Endothelial cell of umbilical vein (primary cell): ENCODE measurements at regions not wholly inside any gene's neighbourhood (a gene's known extent, or its start where the extent isn't known, plus 50 kb on each side); places are given as distances from the start of the nearest gene placed in this dataset.

Experiments used
- BruUV-seq: library from RNA; stranded (reverse); fragments of 400-500 nt; replicated peaks from 2 replicates; lab custom pipeline; 2021; lab: Mats Ljungman, UMichigan
- CTCF ChIA-PET: fragments of 300-600, 350-600 bp; sonication (Branson Sonifier 250); formaldehyde crosslinking; loops from one replicate; lab custom pipeline; 2021; ENCODE audit warnings: antibody characterized with exemption, inconsistent platforms; lab: Charles Lee
- POLR2A ChIA-PET: fragments of 300-600, 350-600 bp; sonication (Branson Sonifier 250); formaldehyde crosslinking; loops from one replicate; lab custom pipeline; 2021; ENCODE audit warnings: antibody characterized with exemption, inconsistent platforms; lab: Charles Lee
- DNase-seq: peaks from one replicate; pipeline ENCODE4 v3.0.0-alpha.2; 2011; ENCODE audit warnings: low read depth, low spot score
- FAIRE-seq: peaks from 2 replicates; lab custom pipeline; 2011; peaks lifted over from hg19 to GRCh38; lab: Jason Lieb, UNC
- H2AFZ ChIP-seq: 2 replicates; pipeline ENCODE4 v1.6.0; 2012; ENCODE audit warnings: low read depth, low read length, control low read depth, inconsistent platforms
- H3K27ac ChIP-seq: 2 replicates; pipeline ENCODE4 v1.5.1; 2011; ENCODE audit warnings: low read depth, mild to moderate bottlenecking, control low read depth, low read length, moderate library complexity; ENCODE audit not compliant: insufficient read depth
- H3K27me3 ChIP-seq, 2 experiments: 2 replicates each; pipeline versions ENCODE4 v1.6.0 to v1.6.1; 2011; ENCODE audit warnings: low read length in 2 of 2, mixed read lengths in 1 of 2; ENCODE audit not compliant: control insufficient read depth in 2 of 2, insufficient read depth in 2 of 2
- H3K36me3 ChIP-seq, 2 experiments: 2 replicates in 1 of 2; 3 replicates in 1 of 2; pipeline ENCODE4 v1.5.1; 2011; ENCODE audit warnings: low read length in 2 of 2, mild to moderate bottlenecking in 1 of 2, moderate library complexity in 1 of 2; ENCODE audit not compliant: control insufficient read depth in 2 of 2, insufficient read depth in 2 of 2; ENCODE audit errors: extremely low read depth in 1 of 2
- H3K4me1 ChIP-seq: 3 replicates; pipeline ENCODE4 v1.5.1; 2011; ENCODE audit warnings: mild to moderate bottlenecking, low read length; ENCODE audit not compliant: control insufficient read depth, insufficient read depth; ENCODE audit errors: extremely low read depth
- H3K4me2 ChIP-seq: 2 replicates; pipeline ENCODE4 v1.6.1; 2011; ENCODE audit warnings: low read length, control low read depth, mixed read lengths; ENCODE audit not compliant: insufficient read depth
- H3K4me3 ChIP-seq, 3 experiments: fragments of 200-600 bp in 1 of 3; sonication (generic), shearing (Covaris generic) in 1 of 3; replicated peaks in 1 of 3; 2 replicates each; pipeline ENCODE4 v1.5.1; 2011 to 2016; ENCODE audit warnings: control low read depth in 3 of 3, low read length in 3 of 3, mild to moderate bottlenecking in 2 of 3, inconsistent platforms in 1 of 3, low read depth in 1 of 3, moderate library complexity in 1 of 3; ENCODE audit not compliant: insufficient read depth in 1 of 3
- H3K79me2 ChIP-seq: 2 replicates; pipeline ENCODE4 v1.6.0; 2012; ENCODE audit warnings: low read length, inconsistent platforms; ENCODE audit not compliant: control insufficient read depth, insufficient read depth
- H3K9ac ChIP-seq: replicated peaks from 2 replicates; pipeline ENCODE3; 2011; ENCODE audit warnings: low read length, control low read depth; ENCODE audit not compliant: insufficient read depth; ENCODE audit errors: extremely low read depth
- H3K9me1 ChIP-seq: replicated peaks from 3 replicates; pipeline ENCODE4 v1.6.0; 2011; ENCODE audit warnings: mild to moderate bottlenecking, low read length; ENCODE audit not compliant: control insufficient read depth, insufficient read depth; ENCODE audit errors: extremely low read depth
- H3K9me3 ChIP-seq: replicated peaks from 2 replicates; pipeline ENCODE4 v1.5.1; 2012; ENCODE audit warnings: low read length, inconsistent platforms; ENCODE audit not compliant: control insufficient read depth, insufficient read depth
- H4K20me1 ChIP-seq: replicated peaks from 2 replicates; pipeline ENCODE3; 2011; ENCODE audit warnings: mild to moderate bottlenecking, low read length; ENCODE audit not compliant: control insufficient read depth, insufficient read depth; ENCODE audit errors: extremely low read depth
- CTCF ChIP-seq, 2 donors: IDR thresholded peaks; 1 replicate in 1 of 2; 2 replicates in 1 of 2; pipeline ENCODE4 v1.5.1; 2011; ENCODE audit warnings: low read length in 2 of 2, mild to moderate bottlenecking in 2 of 2, moderate library complexity in 2 of 2, control low read depth in 1 of 2, inconsistent platforms in 1 of 2, low read depth in 1 of 2; ENCODE audit not compliant: insufficient read depth in 1 of 2; ENCODE audit errors: extremely low read depth in 1 of 2
- EZH2 ChIP-seq: IDR thresholded peaks from 2 replicates; pipeline ENCODE4 v1.6.1; 2012; ENCODE audit warnings: borderline replicate concordance, low read depth, mild to moderate bottlenecking, moderate library complexity, low read length, inconsistent platforms; ENCODE audit not compliant: severe bottlenecking
- FOS ChIP-seq: IDR thresholded peaks from 2 replicates; pipeline ENCODE4 v1.6.1; 2011; ENCODE audit warnings: mild to moderate bottlenecking, low read length, moderate library complexity, borderline replicate concordance; ENCODE audit not compliant: insufficient read depth
- GATA2 ChIP-seq: IDR thresholded peaks from 2 replicates; pipeline ENCODE4 v1.7.0; 2011; ENCODE audit warnings: low read depth, mild to moderate bottlenecking, moderate library complexity, mixed read lengths, low read length; ENCODE audit not compliant: insufficient read length, insufficient read depth
- JUN ChIP-seq: IDR thresholded peaks from 2 replicates; pipeline ENCODE4 v1.6.1; 2011; ENCODE audit warnings: borderline replicate concordance, low read depth; ENCODE audit not compliant: insufficient read length, insufficient read depth
- MAX ChIP-seq: IDR thresholded peaks from 2 replicates; pipeline ENCODE4 v1.6.1; 2011; ENCODE audit not compliant: insufficient read depth, insufficient read length
- MYC ChIP-seq: IDR thresholded peaks from one replicate; pipeline ENCODE4 v1.6.1; 2011; ENCODE audit warnings: mild to moderate bottlenecking, low read depth, low read length
- POLR2A ChIP-seq: IDR thresholded peaks from 2 replicates; pipeline ENCODE4 v1.6.1; 2012; ENCODE audit warnings: low read depth, mild to moderate bottlenecking, control low read depth, low read length
- POLR2AphosphoS5 ChIP-seq: IDR thresholded peaks from 2 replicates; pipeline ENCODE4 v1.6.1; 2012; ENCODE audit warnings: low read depth, mild to moderate bottlenecking, control low read depth, low read length, moderate library complexity; ENCODE audit not compliant: insufficient read depth
- dilution Hi-C: fragments of 300-500 bp; cut with MboI; formaldehyde crosslinking; loops from one replicate; pipeline ENCODE4 v1.15.0; 2019; ENCODE audit warnings: low sequenced_read_pairs; ENCODE audit not compliant: extremely low pct_ligation_motif_present
- intact Hi-C: fragments of 100-400 bp; cut with micrococcal nuclease; formaldehyde crosslinking; loops from one replicate; pipeline ENCODE4 v1.10.0; 2022

- POLR2A ChIA-PET: no interaction called here
- BruUV-seq: no TSS peak
- CTCF ChIA-PET: no interaction called here
Measured at GRCh38 chr11:23457641-23458040, 597.4 kb upstream of the CCDC179 start.

GRCh38 chr11:23471878-23472277 lies 611.6 kb upstream of the CCDC179 start:
- H3K4me2 ChIP-seq: no peak overlapping the region
- DNase-seq (no peak), FAIRE-seq (no peak)
- no peaks in the 10 kb centered on the region for H3K9me1 ChIP-seq
- no peak overlapping the region for H3K27ac ChIP-seq
- no peak for TF ChIP-seq POLR2AphosphoS5
- TF ChIP-seq FOS: no peak
- TF ChIP-seq POLR2A: no peak
- TF ChIP-seq MYC: no peak
- TF ChIP-seq EZH2: no peak
- no peak for TF ChIP-seq MAX
- TF ChIP-seq JUN: no peak
- no peak for TF ChIP-seq GATA2
- TF ChIP-seq CTCF (IDR thresholded peaks at IDR 0.05; ENCODE audit: extremely low read depth in 1 of 2, insufficient read depth in 1 of 2, low read depth in 1 of 2, low read length in 2 of 2): no peak
- no peaks in the 10 kb centered on the region for H3K9me3 ChIP-seq
- H3K4me3 ChIP-seq: no peak overlapping the region
- no TSS peak for BruUV-seq
- no peaks in the 10 kb centered on the region for H3K79me2 ChIP-seq
- no peaks in the 10 kb centered on the region for H3K27me3 ChIP-seq
- no peak overlapping the region for H2AFZ ChIP-seq
- H3K36me3 ChIP-seq: no peaks in the 10 kb centered on the region
- CTCF ChIA-PET: no interaction called here
- dilution Hi-C loops (no loop called here), intact Hi-C loops (no loop called here)
- POLR2A ChIA-PET: no interaction called here
- no peaks in the 10 kb centered on the region for H4K20me1 ChIP-seq
- H3K4me1 ChIP-seq: no peaks in the 10 kb centered on the region
- H3K9ac ChIP-seq: no peak overlapping the region

More at GRCh38 chr11:23457641-23458040, 597.4 kb upstream of the CCDC179 start:
- Histone ChIP-seq H3K27ac (no peak overlapping the region), H3K4me1 (no peaks in the 10 kb centered on the region), H3K36me3 (no peaks in the 10 kb centered on the region), H3K27me3 (no peaks in the 10 kb centered on the region), H3K79me2 (no peaks in the 10 kb centered on the region), H3K4me2 (no peak overlapping the region), H3K9ac (no peak overlapping the region), H2AFZ (no peak overlapping the region), H4K20me1 (no peaks in the 10 kb centered on the region), H3K9me1 (no peaks in the 10 kb centered on the region), H3K4me3 (no peak overlapping the region), H3K9me3 (no peaks in the 10 kb centered on the region)
- no peak for DNase-seq
- dilution Hi-C loops (no loop called here), intact Hi-C loops (no loop called here)
- FAIRE-seq: no peak
- no peak for TF ChIP-seq MYC
- no peak for TF ChIP-seq FOS
- no peak for TF ChIP-seq CTCF (IDR thresholded peaks at IDR 0.05; ENCODE audit: extremely low read depth in 1 of 2, insufficient read depth in 1 of 2, low read depth in 1 of 2, low read length in 2 of 2)
